ENCODE measurements at regions not wholly inside any gene's neighbourhood (a gene's known extent, or its start where the extent isn't known, plus 50 kb on each side); places are given as distances from the start of the nearest gene placed in this dataset.

DNA sequence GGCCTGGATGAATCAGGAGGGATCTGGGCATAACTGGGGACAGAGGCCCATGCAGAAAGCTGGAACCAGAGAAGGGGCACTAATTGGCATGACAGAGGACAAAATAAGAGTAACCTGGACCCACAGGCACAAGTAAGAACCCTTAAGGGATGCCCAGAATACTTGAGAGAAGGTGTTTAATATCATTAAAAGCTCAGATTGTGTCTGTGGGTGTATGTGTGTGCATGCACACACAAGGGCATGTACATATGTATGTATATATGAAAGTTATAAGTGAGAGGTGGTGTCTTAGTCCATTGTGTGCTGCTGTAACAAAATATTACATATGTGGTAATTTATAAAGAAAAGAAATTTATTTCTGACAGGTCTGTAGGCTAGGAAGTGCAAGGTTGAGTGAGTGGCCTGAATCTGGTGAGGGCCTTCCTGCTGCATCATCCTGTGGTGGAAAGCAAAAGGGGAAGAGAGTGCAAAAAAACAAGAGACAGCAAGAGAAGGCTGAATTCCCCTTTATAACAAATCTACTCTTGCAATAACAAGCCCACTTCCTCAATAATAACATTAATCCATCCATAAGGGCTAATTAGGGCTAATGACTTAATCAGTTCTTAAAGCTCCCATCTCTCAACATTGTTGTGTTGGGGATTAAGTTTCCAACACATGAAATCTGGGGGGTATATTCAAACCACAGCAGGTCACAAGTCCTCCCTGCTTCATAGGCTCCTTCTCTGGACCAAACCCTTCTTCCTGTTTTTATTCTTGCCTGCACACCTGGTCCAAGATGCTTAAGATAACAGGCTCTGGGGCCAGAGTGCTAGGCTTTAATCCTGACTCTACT, 68.3 kb upstream of the POU2AF2 start:
- DNase-seq (ENCODE audit: extremely low read depth, low read depth) = no peak
- no peak for TF ChIP-seq CTCF (IDR thresholded peaks at IDR 0.05; ENCODE audit: low read depth, low read length)

- DNase-seq (ENCODE audit: extremely low read depth, low read depth) = no peak
- TF ChIP-seq CTCF (IDR thresholded peaks at IDR 0.05; ENCODE audit: low read depth, low read length) = no peak
These were observed 68.9 kb upstream of the POU2AF2 start for GRCh38 chr11:111176603-111177002.

- no peak for TF ChIP-seq CTCF (IDR thresholded peaks at IDR 0.05; ENCODE audit: low read depth, low read length)
- DNase-seq (ENCODE audit: extremely low read depth, low read depth) = no peak
These were observed 72.3 kb upstream of the POU2AF2 start for GRCh38 chr11:111173221-111173620.

GRCh38 chr11:111172321-111172862, 73.1 kb upstream of the POU2AF2 start:
- TF ChIP-seq CTCF (IDR thresholded peaks at IDR 0.05; ENCODE audit: low read depth, low read length) = no peak
- DNase-seq (ENCODE audit: extremely low read depth, low read depth) = no peak

DNA sequence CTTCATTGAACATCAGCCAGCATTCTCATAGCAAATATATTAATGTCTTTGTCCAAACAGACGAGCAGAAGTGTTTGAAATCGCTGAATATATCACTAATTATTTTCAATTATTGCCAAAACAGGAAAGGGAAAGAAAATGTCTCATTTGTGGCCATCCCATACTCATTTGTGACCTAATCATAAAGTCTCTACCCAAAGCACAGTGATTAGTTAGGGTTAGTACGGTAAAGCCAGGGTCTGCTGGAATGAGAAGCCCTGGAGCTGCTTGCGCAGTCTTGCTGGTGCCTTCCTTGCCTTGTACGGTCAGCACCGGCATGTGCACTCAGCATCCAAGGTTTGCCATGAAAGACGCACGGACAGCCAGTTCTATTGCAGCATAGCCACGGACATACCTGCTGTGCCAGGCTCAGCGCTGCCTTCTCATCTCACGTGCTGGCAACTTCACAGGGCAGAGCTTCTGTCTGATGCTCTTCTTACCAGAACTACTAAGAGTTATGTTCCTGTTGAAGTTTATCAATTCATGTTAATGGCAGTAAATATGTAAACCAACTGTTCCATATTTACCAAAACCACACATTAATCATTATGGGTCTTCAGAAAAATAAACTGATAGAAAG, 74.7 kb upstream of the POU2AF2 start:
- no peak for DNase-seq (ENCODE audit: extremely low read depth, low read depth)
- no peak for TF ChIP-seq CTCF (IDR thresholded peaks at IDR 0.05; ENCODE audit: low read depth, low read length)

- TF ChIP-seq CTCF (IDR thresholded peaks at IDR 0.05; ENCODE audit: low read depth, low read length) = no peak
- DNase-seq (ENCODE audit: extremely low read depth, low read depth) = no peak
These were observed 76.2 kb upstream of the POU2AF2 start for GRCh38 chr11:111169367-111169766.

- DNase-seq (ENCODE audit: extremely low read depth, low read depth) = no peak
- TF ChIP-seq CTCF (IDR thresholded peaks at IDR 0.05; ENCODE audit: low read depth, low read length) = no peak
These were observed 76.7 kb upstream of the POU2AF2 start for GRCh38 chr11:111168871-111169270.
